ENCODE measurements at regions not wholly inside any gene's neighbourhood (a gene's known extent, or its start where the extent isn't known, plus 50 kb on each side); places are given as distances from the start of the nearest gene placed in this dataset.

GRCh38 chr17:34699181-34699580, 119.8 kb downstream of the TMEM132E start:
- no peak for DNase-seq

DNA sequence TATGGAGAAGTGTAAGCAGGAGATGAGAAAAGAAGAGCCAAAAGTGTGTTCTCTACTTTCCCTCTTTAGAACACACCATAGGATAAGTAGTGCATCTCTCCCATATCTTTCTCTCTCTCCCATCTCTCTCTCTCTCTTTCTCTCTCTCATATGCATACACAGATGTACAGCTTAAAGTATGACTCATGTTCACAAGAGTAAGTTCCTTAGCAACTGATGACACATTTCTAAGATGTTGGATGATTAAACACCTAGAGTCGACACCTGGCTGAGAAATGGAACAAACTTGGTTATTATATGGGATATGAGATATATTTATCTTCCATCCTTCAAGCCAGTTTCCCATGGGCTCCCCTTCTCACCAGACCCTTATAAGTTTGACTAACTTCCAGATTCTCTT, 113.5 kb downstream of the TMEM132E start:
- no peak for DNase-seq
